ENCODE measurements at regions not wholly inside any gene's neighbourhood (a gene's known extent, or its start where the extent isn't known, plus 50 kb on each side); places are given as distances from the start of the nearest gene placed in this dataset.

- TF ChIP-seq PBX3 (IDR thresholded peaks at IDR 0.05), result no peak
Measured at GRCh38 chr1:55575571-55576279, 360.6 kb upstream of the USP24 start (continued).

GRCh38 chr1:55574691-55575225, 359.6 kb upstream of the USP24 start:
- no peak for ATAC-seq
- no peak for FAIRE-seq
- WGBS (ENCODE audit: missing lambda C conversion rate), result 97% methylated on average over 5 of the region's 5 CpGs
- no peak overlapping the region for H3K4me2 ChIP-seq
- peak overlapping the region in 1 of 2 experiments; percentile 72; a peak in 2 of 6 replicates for H3K27ac ChIP-seq
- peaks cover 15% of the 10 kb centered on the region for H3K4me1 ChIP-seq
- ChIA-PET POLR2A (no interaction called here), CTCF (no interaction called here)
- no peaks in the 10 kb centered on the region for H3K9me3 ChIP-seq
- TF ChIP-seq RAD21 (conservative IDR thresholded peaks at IDR 0.05 in 1 of 2, IDR thresholded peaks at IDR 0.05 in 1 of 2) (no peak), TP53 (CRISPR knock-in tag; IDR thresholded peaks at IDR 0.05) (no peak), EHF (CRISPR knock-in tag; IDR thresholded peaks at IDR 0.05) (no peak), PHF8 (IDR thresholded peaks at IDR 0.05; ENCODE audit: borderline replicate concordance, low read depth) (no peak), HOXA7 (CRISPR knock-in tag; IDR thresholded peaks at IDR 0.05) (no peak), FOXS1 (CRISPR knock-in tag; IDR thresholded peaks at IDR 0.05) (no peak), NR3C1 (IDR thresholded peaks at IDR 0.05) (no peak), MYC (IDR thresholded peaks at IDR 0.05; ENCODE audit: borderline replicate concordance, low read length) (no peak), MAX (IDR thresholded peaks at IDR 0.05) (no peak), MAZ (IDR thresholded peaks at IDR 0.05; ENCODE audit: borderline replicate concordance, low read depth, low read length) (no peak), FOSB (CRISPR knock-in tag; IDR thresholded peaks at IDR 0.05) (no peak), RCOR1 (IDR thresholded peaks at IDR 0.05; ENCODE audit: low read depth, low read length) (no peak), MAFK (IDR thresholded peaks at IDR 0.05; ENCODE audit: partially characterized antibody) (no peak), ATOH8 (CRISPR knock-in tag; IDR thresholded peaks at IDR 0.05; ENCODE audit: low read depth) (no peak), CHD2 (IDR thresholded peaks at IDR 0.05; ENCODE audit: low read length, partially characterized antibody) (no peak), KDM5A (IDR thresholded peaks at IDR 0.05) (no peak), CTCF (IDR thresholded peaks at IDR 0.05) (no peak), EHMT2 (IDR thresholded peaks at IDR 0.05; ENCODE audit: low read depth) (no peak), JUN (IDR thresholded peaks at IDR 0.05) (no peak), HOXB5 (CRISPR knock-in tag; IDR thresholded peaks at IDR 0.05) (no peak)
- no peak overlapping the region for H3K4me3 ChIP-seq
- DNase-seq (ENCODE audit: low read depth in 1 of 2, low spot score in 1 of 2), result no peak
